ENCODE measurements at regions not wholly inside any gene's neighbourhood (a gene's known extent, or its start where the extent isn't known, plus 50 kb on each side); places are given as distances from the start of the nearest gene placed in this dataset.

- no peak for TF ChIP-seq GATA1 (IDR thresholded peaks at IDR 0.05; ENCODE audit: low read depth, low read length)
- TF ChIP-seq POLR2A (IDR thresholded peaks at IDR 0.05; ENCODE audit: low read length): no peak
- DNase-seq: no peak
Observed at GRCh38 chr2:81002906-81003305, 698.4 kb upstream of the LRRTM1 start.

GRCh38 chr2:80987466-80987865 lies 682.9 kb upstream of the LRRTM1 start:
- TF ChIP-seq GATA1 (IDR thresholded peaks at IDR 0.05; ENCODE audit: low read depth, low read length) (no peak), POLR2A (IDR thresholded peaks at IDR 0.05; ENCODE audit: low read length) (no peak)
- DNase-seq: no peak

- no peak for DNase-seq
- TF ChIP-seq GATA1 (IDR thresholded peaks at IDR 0.05; ENCODE audit: low read depth, low read length) (no peak), POLR2A (IDR thresholded peaks at IDR 0.05; ENCODE audit: low read length) (no peak)
Observed at GRCh38 chr2:80969900-80970299, 665.3 kb upstream of the LRRTM1 start.

- no peak for DNase-seq
Observed at GRCh38 chr2:80968450-80968849, 663.9 kb upstream of the LRRTM1 start.

GRCh38 chr2:80947601-80948130 lies 643.1 kb upstream of the LRRTM1 start:
- DNase-seq: no peak

More at GRCh38 chr2:80968450-80968849, 663.9 kb upstream of the LRRTM1 start:
- TF ChIP-seq GATA1 (IDR thresholded peaks at IDR 0.05; ENCODE audit: low read depth, low read length) (no peak), POLR2A (IDR thresholded peaks at IDR 0.05; ENCODE audit: low read length) (no peak)

GRCh38 chr2:80943487-80943886 lies 638.9 kb upstream of the LRRTM1 start:
- no peak for DNase-seq

More at GRCh38 chr2:80947601-80948130, 643.1 kb upstream of the LRRTM1 start:
- TF ChIP-seq GATA1 (IDR thresholded peaks at IDR 0.05; ENCODE audit: low read depth, low read length) (no peak), POLR2A (IDR thresholded peaks at IDR 0.05; ENCODE audit: low read length) (no peak)

GRCh38 chr2:80942766-80943165 lies 638.2 kb upstream of the LRRTM1 start:
- TF ChIP-seq POLR2A (IDR thresholded peaks at IDR 0.05; ENCODE audit: low read length) (no peak), GATA1 (IDR thresholded peaks at IDR 0.05; ENCODE audit: low read depth, low read length) (no peak)

More at GRCh38 chr2:80943487-80943886, 638.9 kb upstream of the LRRTM1 start:
- TF ChIP-seq GATA1 (IDR thresholded peaks at IDR 0.05; ENCODE audit: low read depth, low read length) (no peak), POLR2A (IDR thresholded peaks at IDR 0.05; ENCODE audit: low read length) (no peak)

GRCh38 chr2:80938463-80938862 lies 633.9 kb upstream of the LRRTM1 start:
- TF ChIP-seq GATA1 (IDR thresholded peaks at IDR 0.05; ENCODE audit: low read depth, low read length): no peak
- no peak for TF ChIP-seq POLR2A (IDR thresholded peaks at IDR 0.05; ENCODE audit: low read length)
- no peak for DNase-seq

More at GRCh38 chr2:80942766-80943165, 638.2 kb upstream of the LRRTM1 start:
- no peak for DNase-seq

- DNase-seq: peak in 1 of 2 experiments; percentile 0
Observed at GRCh38 chr2:80931820-80932219, 627.3 kb upstream of the LRRTM1 start.

- TF ChIP-seq POLR2A (IDR thresholded peaks at IDR 0.05; ENCODE audit: low read length) (no peak), GATA1 (IDR thresholded peaks at IDR 0.05; ENCODE audit: low read depth, low read length) (no peak)
- no peak for DNase-seq
Observed at GRCh38 chr2:80930777-80931176, 626.2 kb upstream of the LRRTM1 start.

- peak in 1 of 2 experiments; percentile 1 for DNase-seq
- TF ChIP-seq GATA1 (IDR thresholded peaks at IDR 0.05; ENCODE audit: low read depth, low read length): no peak
- TF ChIP-seq POLR2A (IDR thresholded peaks at IDR 0.05; ENCODE audit: low read length): no peak
Observed at GRCh38 chr2:80926168-80926567, 621.6 kb upstream of the LRRTM1 start.

GRCh38 chr2:80896576-80896975 lies 592.0 kb upstream of the LRRTM1 start:
- DNase-seq: no peak
- no peak for TF ChIP-seq GATA1 (IDR thresholded peaks at IDR 0.05; ENCODE audit: low read depth, low read length)

- TF ChIP-seq POLR2A (IDR thresholded peaks at IDR 0.05; ENCODE audit: low read length) (no peak), GATA1 (IDR thresholded peaks at IDR 0.05; ENCODE audit: low read depth, low read length) (no peak)
- no peak for DNase-seq
Observed at GRCh38 chr2:80894486-80894885, 589.9 kb upstream of the LRRTM1 start.

GRCh38 chr2:80893711-80894110 lies 589.2 kb upstream of the LRRTM1 start:
- DNase-seq: no peak
- TF ChIP-seq POLR2A (IDR thresholded peaks at IDR 0.05; ENCODE audit: low read length) (no peak), GATA1 (IDR thresholded peaks at IDR 0.05; ENCODE audit: low read depth, low read length) (no peak)

- no peak for TF ChIP-seq POLR2A (IDR thresholded peaks at IDR 0.05; ENCODE audit: low read length)
- TF ChIP-seq GATA1 (IDR thresholded peaks at IDR 0.05; ENCODE audit: low read depth, low read length): no peak
- no peak for DNase-seq
Observed at GRCh38 chr2:80889009-80889408, 584.5 kb upstream of the LRRTM1 start.
